ENCODE measurements at regions not wholly inside any gene's neighbourhood (a gene's known extent, or its start where the extent isn't known, plus 50 kb on each side); places are given as distances from the start of the nearest gene placed in this dataset.

- no peak for ATAC-seq (replicated peaks; ENCODE audit: extremely low read depth, poor library complexity, severe bottlenecking)
Measured at GRCh38 chr2:54360055-54360792, 95.9 kb upstream of the SPTBN1 start.

GRCh38 chr2:54364409-54364808, 91.7 kb upstream of the SPTBN1 start:
- Mint-ChIP-seq H3K36me3 (ENCODE audit: insufficient read depth) (no peaks in the 10 kb centered on the region), H3K9me3 (peaks cover 9% of the 10 kb centered on the region), H3K4me3 (no peak overlapping the region), H3K4me1 (no peaks in the 10 kb centered on the region), H3K27ac (ENCODE audit: low read depth) (no peak overlapping the region), H3K27me3 (peaks cover 54% of the 10 kb centered on the region)
- DNase-seq (ENCODE audit: low spot score in 2 of 2) (no peak), ATAC-seq (replicated peaks; ENCODE audit: extremely low read depth, poor library complexity, severe bottlenecking) (no peak)

More at GRCh38 chr2:54360055-54360792, 95.9 kb upstream of the SPTBN1 start:
- Mint-ChIP-seq H3K4me3 (no peak overlapping the region), H3K27ac (ENCODE audit: low read depth) (no peak overlapping the region), H3K9me3 (no peaks in the 10 kb centered on the region), H3K36me3 (ENCODE audit: insufficient read depth) (no peaks in the 10 kb centered on the region), H3K27me3 (peaks cover 60% of the 10 kb centered on the region), H3K4me1 (no peaks in the 10 kb centered on the region)
- no peak for DNase-seq (ENCODE audit: low spot score in 2 of 2)

- H3K4me1 Mint-ChIP-seq = no peaks in the 10 kb centered on the region
- DNase-seq (ENCODE audit: low spot score in 2 of 2) = no peak
- H3K27ac Mint-ChIP-seq (ENCODE audit: low read depth) = no peak overlapping the region
- H3K4me3 Mint-ChIP-seq = no peak overlapping the region
- no peaks in the 10 kb centered on the region for H3K36me3 Mint-ChIP-seq (ENCODE audit: insufficient read depth)
- peaks cover 9% of the 10 kb centered on the region for H3K9me3 Mint-ChIP-seq
- peaks cover 43% of the 10 kb centered on the region for H3K27me3 Mint-ChIP-seq
- ATAC-seq (replicated peaks; ENCODE audit: extremely low read depth, poor library complexity, severe bottlenecking) = no peak
Measured at GRCh38 chr2:54365661-54366060, 90.5 kb upstream of the SPTBN1 start.

- H3K4me1 Mint-ChIP-seq = no peaks in the 10 kb centered on the region
- H3K27me3 Mint-ChIP-seq = peaks cover 42% of the 10 kb centered on the region
- ATAC-seq (replicated peaks; ENCODE audit: extremely low read depth, poor library complexity, severe bottlenecking) (no peak), DNase-seq (ENCODE audit: low spot score in 2 of 2) (no peak)
- H3K9me3 Mint-ChIP-seq = peaks cover 9% of the 10 kb centered on the region
- no peaks in the 10 kb centered on the region for H3K36me3 Mint-ChIP-seq (ENCODE audit: insufficient read depth)
- H3K27ac Mint-ChIP-seq (ENCODE audit: low read depth) = no peak overlapping the region
- H3K4me3 Mint-ChIP-seq = no peak overlapping the region
Measured at GRCh38 chr2:54366487-54367280, 89.4 kb upstream of the SPTBN1 start.

GRCh38 chr2:54370405-54371104, 85.6 kb upstream of the SPTBN1 start:
- Mint-ChIP-seq H3K9me3 (peaks cover 9% of the 10 kb centered on the region), H3K4me1 (no peaks in the 10 kb centered on the region), H3K4me3 (no peak overlapping the region), H3K36me3 (ENCODE audit: insufficient read depth) (no peaks in the 10 kb centered on the region), H3K27ac (ENCODE audit: low read depth) (no peak overlapping the region), H3K27me3 (peaks cover 36% of the 10 kb centered on the region)
- DNase-seq (ENCODE audit: low spot score in 2 of 2) = no peak
- ATAC-seq (replicated peaks; ENCODE audit: extremely low read depth, poor library complexity, severe bottlenecking) = no peak

GRCh38 chr2:54371460-54372065, 84.6 kb upstream of the SPTBN1 start:
- Mint-ChIP-seq H3K27me3 (peaks cover 36% of the 10 kb centered on the region), H3K4me3 (no peak overlapping the region), H3K4me1 (no peaks in the 10 kb centered on the region), H3K27ac (ENCODE audit: low read depth) (no peak overlapping the region), H3K9me3 (peaks cover 9% of the 10 kb centered on the region), H3K36me3 (ENCODE audit: insufficient read depth) (no peaks in the 10 kb centered on the region)
- DNase-seq (ENCODE audit: low spot score in 2 of 2) (no peak), ATAC-seq (replicated peaks; ENCODE audit: extremely low read depth, poor library complexity, severe bottlenecking) (no peak)

GRCh38 chr2:54372361-54372760, 83.8 kb upstream of the SPTBN1 start:
- H3K4me1 Mint-ChIP-seq = no peaks in the 10 kb centered on the region
- no peak for DNase-seq (ENCODE audit: low spot score in 2 of 2)
- peaks cover 36% of the 10 kb centered on the region for H3K27me3 Mint-ChIP-seq
- ATAC-seq (replicated peaks; ENCODE audit: extremely low read depth, poor library complexity, severe bottlenecking) = no peak
- H3K9me3 Mint-ChIP-seq = peaks cover 9% of the 10 kb centered on the region
- H3K4me3 Mint-ChIP-seq = no peak overlapping the region
- H3K36me3 Mint-ChIP-seq (ENCODE audit: insufficient read depth) = no peaks in the 10 kb centered on the region
- H3K27ac Mint-ChIP-seq (ENCODE audit: low read depth) = no peak overlapping the region

- H3K27me3 Mint-ChIP-seq = peaks cover 26% of the 10 kb centered on the region
Measured at GRCh38 chr2:54373855-54374254, 82.3 kb upstream of the SPTBN1 start.

GRCh38 chr2:54374591-54375364, 81.3 kb upstream of the SPTBN1 start:
- no peaks in the 10 kb centered on the region for H3K4me1 Mint-ChIP-seq

More at GRCh38 chr2:54373855-54374254, 82.3 kb upstream of the SPTBN1 start:
- no peaks in the 10 kb centered on the region for H3K4me1 Mint-ChIP-seq
- DNase-seq (ENCODE audit: low spot score in 2 of 2) (no peak), ATAC-seq (replicated peaks; ENCODE audit: extremely low read depth, poor library complexity, severe bottlenecking) (no peak)
- H3K4me3 Mint-ChIP-seq = no peak overlapping the region
- no peak overlapping the region for H3K27ac Mint-ChIP-seq (ENCODE audit: low read depth)
- H3K9me3 Mint-ChIP-seq = no peaks in the 10 kb centered on the region
- no peaks in the 10 kb centered on the region for H3K36me3 Mint-ChIP-seq (ENCODE audit: insufficient read depth)

GRCh38 chr2:54377451-54377850, 78.7 kb upstream of the SPTBN1 start:
- ATAC-seq (replicated peaks; ENCODE audit: extremely low read depth, poor library complexity, severe bottlenecking) (no peak), DNase-seq (ENCODE audit: low spot score in 2 of 2) (no peak)
- H3K9me3 Mint-ChIP-seq = no peaks in the 10 kb centered on the region
- H3K27ac Mint-ChIP-seq (ENCODE audit: low read depth) = no peak overlapping the region
- no peaks in the 10 kb centered on the region for H3K4me1 Mint-ChIP-seq
- no peak overlapping the region for H3K4me3 Mint-ChIP-seq
- H3K36me3 Mint-ChIP-seq (ENCODE audit: insufficient read depth) = no peaks in the 10 kb centered on the region
- peaks cover 25% of the 10 kb centered on the region for H3K27me3 Mint-ChIP-seq

More at GRCh38 chr2:54374591-54375364, 81.3 kb upstream of the SPTBN1 start:
- Mint-ChIP-seq H3K4me3 (no peak overlapping the region), H3K9me3 (no peaks in the 10 kb centered on the region), H3K27me3 (peaks cover 25% of the 10 kb centered on the region), H3K27ac (ENCODE audit: low read depth) (no peak overlapping the region), H3K36me3 (ENCODE audit: insufficient read depth) (no peaks in the 10 kb centered on the region)
- DNase-seq (ENCODE audit: low spot score in 2 of 2) (no peak), ATAC-seq (replicated peaks; ENCODE audit: extremely low read depth, poor library complexity, severe bottlenecking) (no peak)

GRCh38 chr2:54377901-54378493, 78.1 kb upstream of the SPTBN1 start:
- Mint-ChIP-seq H3K4me3 (no peak overlapping the region), H3K27ac (ENCODE audit: low read depth) (no peak overlapping the region), H3K9me3 (no peaks in the 10 kb centered on the region), H3K36me3 (ENCODE audit: insufficient read depth) (no peaks in the 10 kb centered on the region), H3K4me1 (no peaks in the 10 kb centered on the region), H3K27me3 (peaks cover 23% of the 10 kb centered on the region)
- no peak for ATAC-seq (replicated peaks; ENCODE audit: extremely low read depth, poor library complexity, severe bottlenecking)
- DNase-seq (ENCODE audit: low spot score in 2 of 2) = no peak
